ENCODE measurements at regions not wholly inside any gene's neighbourhood (a gene's known extent, or its start where the extent isn't known, plus 50 kb on each side); places are given as distances from the start of the nearest gene placed in this dataset.

DNA sequence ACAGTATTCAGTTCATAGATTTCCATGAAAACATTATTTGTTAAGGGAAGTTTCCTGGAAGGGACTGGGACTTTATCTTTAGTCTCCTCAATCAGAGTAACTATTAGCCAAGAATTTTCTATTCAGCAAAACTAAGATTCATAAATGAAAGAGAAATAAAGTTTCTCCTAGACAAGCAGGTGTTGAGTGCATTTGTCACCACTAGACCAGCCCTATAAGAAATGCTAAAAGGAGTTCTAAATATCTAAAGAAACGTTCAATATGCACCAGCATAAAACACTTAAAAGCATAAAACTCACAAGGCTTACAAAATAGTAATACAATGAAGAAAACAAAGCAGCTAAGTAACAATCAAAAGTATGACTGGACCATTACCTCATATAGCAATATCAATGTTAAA is 423.0 kb downstream of the TECRL start:
- Histone ChIP-seq H3K4me2 (ENCODE audit: low read depth, low read length) (no peak overlapping the region), H2AK5ac (ENCODE audit: low read depth, low read length) (no peak overlapping the region), H2AK9ac (replicated peaks; ENCODE audit: low read depth, low read length, poor library complexity) (no peak overlapping the region), H3K56ac (ENCODE audit: extremely low read depth, insufficient read depth, low read length) (no peak overlapping the region), H3K27me3 (ENCODE audit: control insufficient read depth, insufficient read depth, low read length) (no peaks in the 10 kb centered on the region), H2AFZ (replicated peaks; ENCODE audit: low read length, poor library complexity) (no peak overlapping the region), H3K4me3 (ENCODE audit: insufficient read depth, low read depth, low read length) (no peak overlapping the region), H2BK120ac (ENCODE audit: low read depth, low read length) (no peak overlapping the region), H4K20me1 (ENCODE audit: insufficient read depth, low read length) (no peaks in the 10 kb centered on the region), H2BK20ac (ENCODE audit: low read depth, low read length) (no peak overlapping the region), H3K4me1 (ENCODE audit: control insufficient read depth, insufficient read depth, low read length) (no peaks in the 10 kb centered on the region), H3K9me3 (ENCODE audit: control insufficient read depth, insufficient read depth, low read length) (peaks cover 10% of the 10 kb centered on the region), H3K9me1 (ENCODE audit: insufficient read depth, low read length) (no peaks in the 10 kb centered on the region), H3K27ac (ENCODE audit: insufficient read depth, low read length) (no peak overlapping the region), H3K9ac (ENCODE audit: low read depth, low read length) (no peak overlapping the region), H3K36me3 (ENCODE audit: control insufficient read depth, insufficient read depth, low read length) (no peaks in the 10 kb centered on the region), H4K8ac (ENCODE audit: low read depth in 2 of 2, low read length in 2 of 2) (no peak overlapping the region), H3K79me1 (ENCODE audit: low read depth in 1 of 2, low read length in 2 of 2) (no peaks in the 10 kb centered on the region), H3K23ac (ENCODE audit: low read depth, low read length) (no peak overlapping the region), H4K91ac (ENCODE audit: insufficient read depth, low read depth, low read length) (no peak overlapping the region), H3K4ac (ENCODE audit: low read depth, low read length) (no peak overlapping the region), H3K14ac (replicated peaks; ENCODE audit: low read depth, low read length) (no peak overlapping the region), H2BK15ac (ENCODE audit: low read depth, low read length) (no peak overlapping the region), H2BK5ac (ENCODE audit: low read depth, low read length, poor library complexity, severe bottlenecking) (no peak overlapping the region), H4K5ac (ENCODE audit: low read depth, low read length) (no peak overlapping the region), H3K18ac (ENCODE audit: low read depth, low read length) (no peak overlapping the region)
- no peak for DNase-seq
- no TSS peak for BruUV-seq (replicated peaks)
- dilution Hi-C loops (cut with HindIII; ENCODE audit: low sequenced_read_pairs, unreplicated experiment) (no loop called here), intact Hi-C loops (cut with micrococcal nuclease) (no loop called here), in situ Hi-C loops (cut with MboI; ENCODE audit: low sequenced_read_pairs) (no loop called here)
- POLR2A ChIA-PET (ENCODE audit: unreplicated experiment) = no interaction called here
- no peak for TF ChIP-seq SMC3 (IDR thresholded peaks at IDR 0.05; ENCODE audit: low read depth, low read length)
- no peak for TF ChIP-seq POLR2A (IDR thresholded peaks at IDR 0.05; ENCODE audit: low read depth, low read length)
- no peak for TF ChIP-seq CHD1 (IDR thresholded peaks at IDR 0.05; ENCODE audit: low read depth, low read length)
- no peak for TF ChIP-seq CEBPB (IDR thresholded peaks at IDR 0.05; ENCODE audit: low read depth, low read length)
- TF ChIP-seq MAFK (IDR thresholded peaks at IDR 0.05; ENCODE audit: low read depth, low read length) = no peak
- TF ChIP-seq, protein P1, sequence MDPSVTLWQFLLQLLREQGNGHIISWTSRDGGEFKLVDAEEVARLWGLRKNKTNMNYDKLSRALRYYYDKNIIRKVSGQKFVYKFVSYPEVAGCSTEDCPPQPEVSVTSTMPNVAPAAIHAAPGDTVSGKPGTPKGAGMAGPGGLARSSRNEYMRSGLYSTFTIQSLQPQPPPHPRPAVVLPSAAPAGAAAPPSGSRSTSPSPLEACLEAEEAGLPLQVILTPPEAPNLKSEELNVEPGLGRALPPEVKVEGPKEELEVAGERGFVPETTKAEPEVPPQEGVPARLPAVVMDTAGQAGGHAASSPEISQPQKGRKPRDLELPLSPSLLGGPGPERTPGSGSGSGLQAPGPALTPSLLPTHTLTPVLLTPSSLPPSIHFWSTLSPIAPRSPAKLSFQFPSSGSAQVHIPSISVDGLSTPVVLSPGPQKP (IDR thresholded peaks at IDR 0.05; ENCODE audit: borderline replicate concordance, low read depth, low read length) = no peak
- TF ChIP-seq MXI1 (IDR thresholded peaks at IDR 0.05; ENCODE audit: borderline replicate concordance, low read depth, low read length) = no peak
- TF ChIP-seq MAZ (IDR thresholded peaks at IDR 0.05; ENCODE audit: borderline replicate concordance, low read depth, low read length) = no peak
- TF ChIP-seq FOS (IDR thresholded peaks at IDR 0.05; ENCODE audit: low read depth, low read length) = no peak
- CTCF ChIA-PET = no interaction called here
- ATAC-seq (ENCODE audit: low read depth) = no peak
- no CpG with 5 or more reads among the region's 1 CpG for WGBS, 2 experiments (ENCODE audit: extremely low coverage in 2 of 2, insufficient read length in 1 of 2)

All from IMR-90 (cell line).